A549 (cell line): ENCODE measurements at regions not wholly inside any gene's neighbourhood (a gene's known extent, or its start where the extent isn't known, plus 50 kb on each side); places are given as distances from the start of the nearest gene placed in this dataset.

Source experiments
- ATOH8 ChIP-seq: fragments of 250-450 bp; sonication (Bioruptor Pico); IDR thresholded peaks from 2 replicates; pipeline ENCODE4 v1.5.0; 2020; ENCODE audit warnings: low read depth, mild to moderate bottlenecking, moderate library complexity
- CBX2 ChIP-seq: fragments of 200-600 bp; sonication (generic); IDR thresholded peaks from 2 replicates; pipeline ENCODE4 v1.6.1; 2016; ENCODE audit warnings: low read depth, mild to moderate bottlenecking, borderline replicate concordance
- CTCF ChIP-seq: fragments of >200 bp; sonication (Bioruptor Twin); formaldehyde crosslinking; IDR thresholded peaks from 3 replicates; pipeline ENCODE4 v1.5.1; 2016
- KDM1A ChIP-seq: fragments of 200-600 bp; sonication (generic); IDR thresholded peaks from 2 replicates; pipeline ENCODE4 v1.6.1; 2016; ENCODE audit warnings: low read depth, mild to moderate bottlenecking

GRCh38 chr5:53357439-53357838 is 123.0 kb upstream of the FST start:
- TF ChIP-seq CTCF (no peak), CBX2 (no peak), KDM1A (no peak), ATOH8 (CRISPR knock-in tag) (no peak)
